Osteocyte (in vitro differentiated cells): ENCODE measurements at regions not wholly inside any gene's neighbourhood (a gene's known extent, or its start where the extent isn't known, plus 50 kb on each side); places are given as distances from the start of the nearest gene placed in this dataset.
A peak's percentile ranks its signal among the peaks of the same experiment; 100 is the strongest.

Experiments used
- DNase-seq: peaks from one replicate; pipeline ENCODE4 v3.0.0; 2021; ENCODE audit warnings: mixed read lengths; ENCODE audit not compliant: unreplicated experiment; ENCODE audit errors: extremely low spot score
- H3K27ac Mint-ChIP-seq: one replicate; pipeline ENCODE4 v1.8.0; 2021; ENCODE audit warnings: mild to moderate bottlenecking, mixed read lengths; ENCODE audit not compliant: unreplicated experiment
- H3K27me3 Mint-ChIP-seq: one replicate; pipeline ENCODE4 v1.8.0; 2021; ENCODE audit warnings: mixed read lengths; ENCODE audit not compliant: unreplicated experiment
- H3K36me3 Mint-ChIP-seq: one replicate; pipeline ENCODE4 v1.8.0; 2021; ENCODE audit warnings: mixed read lengths; ENCODE audit not compliant: unreplicated experiment
- H3K4me1 Mint-ChIP-seq: one replicate; pipeline ENCODE4 v1.8.0; 2021; ENCODE audit warnings: mixed read lengths; ENCODE audit not compliant: unreplicated experiment
- H3K4me3 Mint-ChIP-seq: one replicate; pipeline ENCODE4 v1.8.0; 2021; ENCODE audit warnings: mild to moderate bottlenecking, moderate library complexity, mixed read lengths; ENCODE audit not compliant: unreplicated experiment
- H3K9me3 Mint-ChIP-seq: one replicate; pipeline ENCODE4 v1.8.0; 2021; ENCODE audit warnings: mixed read lengths; ENCODE audit not compliant: unreplicated experiment
- CTCF ChIP-seq: fragments of 200-600 bp; sonication (generic); IDR thresholded peaks from 2 replicates; pipeline ENCODE4 v1.5.0; 2021; ENCODE audit warnings: antibody characterized with exemption, mild to moderate bottlenecking, moderate library complexity

GRCh38 chr1:30338765-30339164 lies 384.6 kb downstream of the MATN1 start:
- Mint-ChIP-seq H3K4me1 (no peaks in the 10 kb centered on the region), H3K9me3 (peaks cover 3% of the 10 kb centered on the region), H3K27ac (no peak overlapping the region), H3K27me3 (no peaks in the 10 kb centered on the region), H3K4me3 (no peak overlapping the region), H3K36me3 (no peaks in the 10 kb centered on the region)
- DNase-seq, result no peak
- no peak for TF ChIP-seq CTCF

DNA sequence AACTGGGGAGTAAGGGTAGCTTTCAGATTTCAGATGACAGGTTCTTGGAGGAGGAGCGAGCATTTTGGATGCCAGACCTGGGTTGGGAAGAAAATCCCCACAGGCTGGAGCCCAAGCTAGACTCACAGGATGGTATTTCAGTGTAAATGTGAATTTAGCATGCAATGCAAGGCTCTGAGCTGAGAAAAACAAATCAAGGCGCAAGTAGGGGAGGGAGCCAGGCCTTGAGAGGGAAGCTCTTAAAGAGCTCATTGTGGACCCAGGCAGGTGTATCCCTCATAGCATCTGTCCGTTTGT lies 386.1 kb downstream of the MATN1 start:
- Mint-ChIP-seq H3K36me3 (no peaks in the 10 kb centered on the region), H3K27me3 (no peaks in the 10 kb centered on the region), H3K27ac (no peak overlapping the region), H3K4me3 (no peak overlapping the region), H3K9me3 (no peaks in the 10 kb centered on the region), H3K4me1 (no peaks in the 10 kb centered on the region)
- no peak for DNase-seq
- no peak for TF ChIP-seq CTCF

GRCh38 chr1:30336550-30337323 lies 386.6 kb downstream of the MATN1 start:
- Mint-ChIP-seq H3K27ac (no peak overlapping the region), H3K36me3 (no peaks in the 10 kb centered on the region), H3K9me3 (no peaks in the 10 kb centered on the region), H3K4me3 (no peak overlapping the region), H3K4me1 (no peaks in the 10 kb centered on the region), H3K27me3 (no peaks in the 10 kb centered on the region)
- peak; percentile 82 for DNase-seq
- TF ChIP-seq CTCF, result no peak

DNA sequence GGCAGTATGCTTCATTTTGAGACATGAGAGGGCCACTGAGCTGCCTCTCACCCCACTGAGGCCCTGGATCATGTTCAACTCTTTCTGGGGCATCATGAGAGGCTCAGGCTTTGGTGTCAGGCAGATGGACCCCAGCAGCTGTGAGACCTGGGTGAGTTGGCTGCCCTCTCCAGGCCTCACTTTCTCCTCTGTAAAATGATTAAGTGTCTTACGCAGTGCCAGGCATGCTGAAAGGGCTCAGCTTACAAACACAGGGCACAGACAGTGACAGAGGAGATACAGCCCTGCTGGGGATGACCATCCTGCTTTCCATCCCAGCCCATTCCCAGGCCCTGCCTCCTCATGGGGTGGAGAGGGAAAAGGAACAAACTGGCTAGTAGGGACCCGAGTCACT lies 387.4 kb downstream of the MATN1 start:
- DNase-seq, result peak; percentile 69
- Mint-ChIP-seq H3K4me1 (no peaks in the 10 kb centered on the region), H3K27me3 (no peaks in the 10 kb centered on the region), H3K36me3 (no peaks in the 10 kb centered on the region), H3K27ac (no peak overlapping the region), H3K9me3 (no peaks in the 10 kb centered on the region), H3K4me3 (no peak overlapping the region)
- TF ChIP-seq CTCF, result no peak

DNA sequence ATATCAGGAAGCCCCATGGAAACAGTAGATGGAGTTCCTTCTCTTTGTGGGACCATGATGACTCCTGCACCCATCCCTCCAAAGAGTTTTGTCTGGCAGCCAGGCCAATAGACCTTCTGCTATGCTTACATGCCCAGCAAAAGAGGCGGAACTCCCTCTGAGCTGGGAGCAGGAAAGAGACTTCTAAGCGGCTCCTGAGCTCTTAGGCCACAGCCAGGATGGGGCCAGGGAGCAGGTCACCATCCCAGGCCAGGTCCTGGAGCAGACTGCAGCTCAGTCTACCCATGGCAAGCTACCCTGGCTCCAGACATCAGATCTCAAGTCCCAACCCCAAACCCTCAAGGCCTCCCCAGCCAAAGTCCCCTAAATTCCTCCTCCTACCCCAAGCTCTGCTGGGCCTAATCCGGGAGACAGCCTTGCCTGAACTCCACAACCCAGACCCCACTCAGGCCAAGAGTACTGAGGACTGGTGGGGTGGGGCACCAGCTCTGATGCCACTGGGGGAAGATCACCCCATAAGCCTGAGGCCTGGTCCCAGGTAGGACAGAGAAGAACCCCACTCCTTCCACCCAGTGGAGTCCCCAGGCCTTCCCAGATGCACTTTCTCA lies 387.9 kb downstream of the MATN1 start:
- Mint-ChIP-seq H3K4me3 (no peak overlapping the region), H3K9me3 (no peaks in the 10 kb centered on the region), H3K27ac (no peak overlapping the region), H3K27me3 (no peaks in the 10 kb centered on the region), H3K4me1 (no peaks in the 10 kb centered on the region), H3K36me3 (no peaks in the 10 kb centered on the region)
- DNase-seq, result peak; percentile 72
- no peak for TF ChIP-seq CTCF
